ENCODE measurements at regions not wholly inside any gene's neighbourhood (a gene's known extent, or its start where the extent isn't known, plus 50 kb on each side); places are given as distances from the start of the nearest gene placed in this dataset.

GRCh38 chr16:8107296-8107695 is 483.0 kb downstream of the TMEM114 start (continued):
- TF ChIP-seq ZNF549 (tag by site-specific recombination; IDR thresholded peaks at IDR 0.05) (no peak), HOXA7 (CRISPR knock-in tag; IDR thresholded peaks at IDR 0.05; ENCODE audit: borderline replicate concordance) (no peak), ZNF76 (tag by site-specific recombination; IDR thresholded peaks at IDR 0.05; ENCODE audit: borderline replicate concordance, low read depth) (no peak)

DNA sequence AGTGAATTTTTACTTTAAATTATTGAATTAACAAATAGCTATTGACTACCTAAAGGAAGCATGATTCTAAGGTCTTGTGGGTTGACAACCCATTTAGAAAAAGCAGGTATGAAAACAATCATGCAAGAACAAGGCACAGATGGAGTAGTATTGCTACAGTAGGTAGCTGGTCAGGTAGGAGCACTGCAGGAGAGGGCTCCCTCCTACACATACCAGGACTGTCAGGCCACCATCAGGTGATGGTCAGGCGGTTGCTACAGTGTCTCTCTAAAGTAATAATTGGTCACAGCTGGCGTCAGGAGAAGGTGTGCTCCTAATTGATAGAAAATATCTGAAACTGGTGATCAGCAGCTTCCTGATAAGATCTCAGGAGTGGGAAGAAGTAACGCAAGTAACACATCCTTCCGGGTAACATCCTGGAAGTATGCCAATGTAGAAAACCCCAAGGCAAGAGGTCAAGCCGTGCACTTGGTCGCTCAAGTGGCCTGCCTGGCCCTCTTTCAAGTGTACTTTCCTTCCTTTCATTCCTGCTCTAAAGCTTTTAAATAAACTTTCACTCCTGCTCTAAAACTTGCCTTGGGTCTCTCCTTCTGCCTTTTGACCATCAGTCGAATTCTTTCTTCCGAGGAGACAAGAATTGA is 486.5 kb downstream of the TMEM114 start:
- TF ChIP-seq ZNF791 (tag by site-specific recombination; IDR thresholded peaks at IDR 0.05) (no peak), ZNF664 (tag by site-specific recombination; IDR thresholded peaks at IDR 0.05) (no peak), TRIM28 (IDR thresholded peaks at IDR 0.05; ENCODE audit: borderline replicate concordance, low read length) (no peak), ZNF629 (tag by site-specific recombination; IDR thresholded peaks at IDR 0.05) (no peak), ZNF76 (tag by site-specific recombination; IDR thresholded peaks at IDR 0.05; ENCODE audit: borderline replicate concordance, low read depth) (no peak), ZNF341 (tag by site-specific recombination; IDR thresholded peaks at IDR 0.05; ENCODE audit: low read depth) (no peak), ZNF792 (tag by site-specific recombination; IDR thresholded peaks at IDR 0.05) (no peak), ZNF114 (tag by site-specific recombination; IDR thresholded peaks at IDR 0.05) (no peak), ZFP3 (tag by site-specific recombination; IDR thresholded peaks at IDR 0.05; ENCODE audit: low read depth) (no peak), GFI1B (tag by site-specific recombination; IDR thresholded peaks at IDR 0.05) (no peak), YY2 (tag by site-specific recombination; IDR thresholded peaks at IDR 0.05) (no peak), ZNF530 (tag by site-specific recombination; IDR thresholded peaks at IDR 0.05; ENCODE audit: low read depth) (no peak), SETDB1 (IDR thresholded peaks at IDR 0.05; ENCODE audit: insufficient read length, low read length) (no peak), ZFP41 (tag by site-specific recombination; IDR thresholded peaks at IDR 0.05; ENCODE audit: borderline replicate concordance) (no peak), ZXDB (tag by site-specific recombination; IDR thresholded peaks at IDR 0.05) (no peak), KLF8 (tag by site-specific recombination; IDR thresholded peaks at IDR 0.05) (no peak)
- TF ChIP-seq, protein P1, sequence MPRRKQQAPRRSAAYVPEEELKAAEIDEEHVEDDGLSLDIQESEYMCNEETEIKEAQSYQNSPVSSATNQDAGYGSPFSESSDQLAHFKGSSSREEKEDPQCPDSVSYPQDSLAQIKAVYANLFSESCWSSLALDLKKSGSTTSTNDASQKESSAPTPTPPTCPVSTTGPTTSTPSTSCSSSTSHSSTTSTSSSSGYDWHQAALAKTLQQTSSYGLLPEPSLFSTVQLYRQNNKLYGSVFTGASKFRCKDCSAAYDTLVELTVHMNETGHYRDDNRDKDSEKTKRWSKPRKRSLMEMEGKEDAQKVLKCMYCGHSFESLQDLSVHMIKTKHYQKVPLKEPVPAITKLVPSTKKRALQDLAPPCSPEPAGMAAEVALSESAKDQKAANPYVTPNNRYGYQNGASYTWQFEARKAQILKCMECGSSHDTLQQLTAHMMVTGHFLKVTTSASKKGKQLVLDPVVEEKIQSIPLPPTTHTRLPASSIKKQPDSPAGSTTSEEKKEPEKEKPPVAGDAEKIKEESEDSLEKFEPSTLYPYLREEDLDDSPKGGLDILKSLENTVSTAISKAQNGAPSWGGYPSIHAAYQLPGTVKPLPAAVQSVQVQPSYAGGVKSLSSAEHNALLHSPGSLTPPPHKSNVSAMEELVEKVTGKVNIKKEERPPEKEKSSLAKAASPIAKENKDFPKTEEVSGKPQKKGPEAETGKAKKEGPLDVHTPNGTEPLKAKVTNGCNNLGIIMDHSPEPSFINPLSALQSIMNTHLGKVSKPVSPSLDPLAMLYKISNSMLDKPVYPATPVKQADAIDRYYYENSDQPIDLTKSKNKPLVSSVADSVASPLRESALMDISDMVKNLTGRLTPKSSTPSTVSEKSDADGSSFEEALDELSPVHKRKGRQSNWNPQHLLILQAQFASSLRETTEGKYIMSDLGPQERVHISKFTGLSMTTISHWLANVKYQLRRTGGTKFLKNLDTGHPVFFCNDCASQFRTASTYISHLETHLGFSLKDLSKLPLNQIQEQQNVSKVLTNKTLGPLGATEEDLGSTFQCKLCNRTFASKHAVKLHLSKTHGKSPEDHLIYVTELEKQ (tag by site-specific recombination; IDR thresholded peaks at IDR 0.05; ENCODE audit: borderline replicate concordance), result no peak
- ChIA-PET CTCF (no interaction called here), POLR2A (no interaction called here)
- Histone ChIP-seq H3K27ac (ENCODE audit: extremely low read depth, low read depth, low read length) (no peak overlapping the region), H3K9me3 (ENCODE audit: control insufficient read depth, insufficient read depth, low read depth, low read length) (no peaks in the 10 kb centered on the region), H3K4me1 (ENCODE audit: control insufficient read depth, insufficient read depth, low read length) (no peaks in the 10 kb centered on the region), H3K36me3 (ENCODE audit: control insufficient read depth in 2 of 2, insufficient read depth in 1 of 2, low read length in 2 of 2) (no peaks in the 10 kb centered on the region), H3K4me3 (ENCODE audit: low read depth, low read length) (no peak overlapping the region)

GRCh38 chr16:8099586-8099985 is 490.7 kb downstream of the TMEM114 start:
- no peaks in the 10 kb centered on the region for H3K4me1 ChIP-seq (ENCODE audit: control insufficient read depth, insufficient read depth, low read length)
- H3K27ac ChIP-seq (ENCODE audit: extremely low read depth, low read depth, low read length), result no peak overlapping the region
- no peaks in the 10 kb centered on the region for H3K9me3 ChIP-seq (ENCODE audit: control insufficient read depth, insufficient read depth, low read depth, low read length)
- ChIA-PET CTCF (interaction anchor here (0.8 kb wide), 1 partner anchor 554 kb away, joined by 3 read pairs; no protein-coding TSS in a partner anchor), POLR2A (no interaction called here)
- TF ChIP-seq SALL2 (tag by site-specific recombination; IDR thresholded peaks at IDR 0.05; ENCODE audit: borderline replicate concordance), result no peak
- no peak for TF ChIP-seq ZBTB6 (tag by site-specific recombination; IDR thresholded peaks at IDR 0.05)
- no peak for TF ChIP-seq ZNF626 (tag by site-specific recombination; IDR thresholded peaks at IDR 0.05)
- TF ChIP-seq, protein P2, sequence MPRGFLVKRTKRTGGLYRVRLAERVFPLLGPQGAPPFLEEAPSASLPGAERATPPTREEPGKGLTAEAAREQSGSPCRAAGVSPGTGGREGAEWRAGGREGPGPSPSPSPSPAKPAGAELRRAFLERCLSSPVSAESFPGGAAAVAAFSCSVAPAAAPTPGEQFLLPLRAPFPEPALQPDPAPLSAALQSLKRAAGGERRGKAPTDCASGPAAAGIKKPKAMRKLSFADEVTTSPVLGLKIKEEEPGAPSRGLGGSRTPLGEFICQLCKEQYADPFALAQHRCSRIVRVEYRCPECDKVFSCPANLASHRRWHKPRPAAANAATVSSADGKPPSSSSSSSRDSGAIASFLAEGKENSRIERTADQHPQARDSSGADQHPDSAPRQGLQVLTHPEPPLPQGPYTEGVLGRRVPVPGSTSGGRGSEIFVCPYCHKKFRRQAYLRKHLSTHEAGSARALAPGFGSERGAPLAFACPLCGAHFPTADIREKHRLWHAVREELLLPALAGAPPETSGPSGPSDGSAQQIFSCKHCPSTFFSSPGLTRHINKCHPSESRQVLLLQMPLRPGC (tag by site-specific recombination; IDR thresholded peaks at IDR 0.05), result no peak
- TF ChIP-seq ZNF239 (tag by site-specific recombination; IDR thresholded peaks at IDR 0.05), result no peak
- no peak for TF ChIP-seq KLF9 (tag by site-specific recombination; IDR thresholded peaks at IDR 0.05; ENCODE audit: low read depth)
- H3K36me3 ChIP-seq (ENCODE audit: control insufficient read depth in 2 of 2, insufficient read depth in 1 of 2, low read length in 2 of 2), result no peaks in the 10 kb centered on the region
- H3K4me3 ChIP-seq (ENCODE audit: low read depth, low read length), result no peak overlapping the region
